Activated CD8-positive, alpha-beta memory T cell treated with anti-CD3 and anti-CD28 coated beads, Interleukin-2, amount 50 U/mL, for 1 hour (primary cell): ENCODE measurements at regions not wholly inside any gene's neighbourhood (a gene's known extent, or its start where the extent isn't known, plus 50 kb on each side); places are given as distances from the start of the nearest gene placed in this dataset.

Source experiments
- DNase-seq: peaks from one replicate; pipeline ENCODE4 v3.0.0-alpha.2; 2020; ENCODE audit errors: extremely low read depth

DNA sequence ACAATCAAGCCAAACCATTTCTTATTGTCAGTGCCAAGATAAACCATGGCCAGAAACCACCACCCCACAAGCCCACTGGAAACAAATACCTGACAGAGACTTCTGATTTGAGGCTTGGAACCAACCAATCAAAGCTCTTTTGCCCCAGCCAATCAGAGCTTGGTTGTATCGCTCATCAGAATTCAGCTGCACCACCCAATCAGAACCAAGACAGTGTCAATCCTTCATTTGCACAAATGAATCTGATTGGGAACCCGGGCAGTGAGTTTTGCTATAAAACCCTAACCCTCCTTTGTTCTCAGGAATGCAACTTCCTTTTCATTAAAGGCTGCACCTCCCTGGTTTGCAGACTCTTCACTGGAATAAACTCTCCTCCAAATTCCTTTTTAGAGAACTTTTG, 87.4 kb downstream of the ELAPOR2 start:
- DNase-seq = no peak

DNA sequence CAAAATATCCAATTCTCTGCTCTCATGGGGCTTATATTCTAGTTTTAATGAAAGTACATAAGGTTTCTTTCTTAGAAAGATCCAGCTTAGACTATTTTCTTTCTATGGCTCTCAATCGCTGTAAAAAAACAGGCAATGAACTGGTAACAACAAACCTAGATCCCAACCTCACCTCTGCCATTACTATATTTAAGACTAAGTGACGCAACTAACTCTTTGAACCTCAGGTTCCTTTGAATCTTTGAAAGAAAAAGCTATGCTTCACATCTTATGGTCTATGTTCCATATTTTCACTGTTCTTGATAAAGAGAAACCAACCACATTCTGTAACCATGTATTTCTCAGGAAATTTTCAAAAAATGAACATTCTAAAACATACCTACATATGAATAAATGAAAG, 88.5 kb downstream of the ELAPOR2 start:
- no peak for DNase-seq

DNA sequence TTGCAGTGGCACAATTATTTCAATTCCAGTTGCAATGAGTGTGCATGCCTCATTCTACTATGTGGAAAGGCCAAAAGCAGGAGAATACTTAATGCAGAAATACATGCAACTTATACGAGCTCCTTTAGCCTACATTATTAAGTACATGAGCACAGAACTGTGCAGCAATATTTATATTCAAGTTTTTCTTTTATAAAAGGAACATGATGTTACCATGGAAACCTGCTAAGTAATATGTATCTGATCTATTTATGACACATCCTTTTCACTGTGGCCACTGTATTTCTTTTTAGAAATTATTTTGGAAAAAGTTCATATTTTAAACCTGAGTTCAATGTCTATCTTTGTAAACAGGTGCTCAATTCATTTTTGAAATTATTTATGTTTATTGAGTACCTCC, 88.9 kb downstream of the ELAPOR2 start:
- DNase-seq = no peak

DNA sequence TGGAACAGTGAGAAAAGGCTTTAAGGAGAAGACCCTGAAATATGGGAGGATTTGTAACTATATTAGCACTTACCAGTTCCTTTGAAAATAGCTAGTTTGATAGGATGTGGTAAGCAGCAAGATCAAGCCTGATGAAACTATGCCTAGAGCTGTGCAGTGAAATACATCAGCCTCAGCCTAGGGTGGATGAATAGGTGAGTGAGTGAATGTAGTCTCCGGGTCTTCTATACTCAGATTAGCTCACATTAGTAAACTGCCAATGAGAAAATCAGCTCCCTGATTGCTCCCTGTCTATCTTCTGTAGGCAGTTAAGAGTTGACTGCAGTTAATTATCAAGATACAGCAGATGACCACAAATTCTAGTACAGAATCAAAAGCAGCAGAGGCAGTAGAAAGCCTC, 89.6 kb downstream of the ELAPOR2 start:
- DNase-seq = no peak

DNA sequence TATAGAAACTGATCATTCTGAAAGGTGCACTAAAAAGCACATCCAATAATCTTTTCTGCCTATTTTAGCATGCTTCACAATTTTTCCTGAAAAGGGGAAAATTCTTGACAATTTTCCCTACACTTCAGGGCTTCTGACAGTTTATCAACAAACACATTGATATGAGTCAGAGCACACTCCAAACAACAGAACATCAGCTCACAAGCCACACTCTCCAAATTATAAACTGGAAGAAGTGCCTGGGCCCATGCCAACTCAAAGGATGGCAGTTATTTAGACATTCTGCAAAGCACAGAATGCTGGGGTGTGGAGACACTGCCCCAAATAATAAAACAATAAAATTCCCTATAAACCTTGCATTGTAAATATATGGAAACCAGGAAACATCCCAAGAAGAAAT, 90.8 kb downstream of the ELAPOR2 start:
- no peak for DNase-seq

DNA sequence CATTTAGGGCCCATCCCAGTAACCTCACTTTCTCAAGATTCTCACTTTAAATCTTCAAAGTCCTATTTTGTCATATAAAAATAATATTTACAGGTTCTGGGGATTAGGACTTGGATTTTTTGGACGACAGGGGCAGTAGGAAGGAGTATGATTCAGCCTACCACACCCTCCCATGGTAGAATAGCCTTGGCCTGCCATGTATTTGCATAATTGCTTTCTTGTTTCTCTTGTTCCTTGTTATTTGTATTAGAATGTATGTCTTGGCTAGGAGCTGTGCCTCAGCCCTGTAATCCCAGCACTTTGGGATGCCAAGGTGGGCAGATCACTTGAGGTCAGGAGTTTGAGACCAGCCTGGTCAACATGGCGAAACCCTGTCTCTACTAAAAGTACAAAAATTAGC, 92.5 kb downstream of the ELAPOR2 start:
- no peak for DNase-seq

DNA sequence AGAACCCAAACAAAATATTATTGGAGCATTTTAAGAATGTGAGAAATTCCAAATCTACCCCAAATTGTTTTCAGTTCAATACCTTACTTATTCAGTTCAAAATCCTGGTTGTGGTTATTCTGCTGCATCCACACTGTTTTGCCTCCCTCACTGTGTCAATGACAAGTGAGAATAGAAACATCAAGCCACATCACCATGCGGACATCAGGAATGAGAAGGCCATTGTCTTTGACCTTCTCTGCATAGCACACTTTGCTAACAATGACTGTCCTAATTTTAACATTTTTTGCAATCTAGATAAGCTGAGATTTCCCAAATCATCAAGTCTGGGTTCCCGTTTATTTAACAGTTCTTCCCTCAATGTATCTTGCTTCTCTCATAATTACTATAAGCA, 93.7 kb downstream of the ELAPOR2 start:
- DNase-seq = no peak

DNA sequence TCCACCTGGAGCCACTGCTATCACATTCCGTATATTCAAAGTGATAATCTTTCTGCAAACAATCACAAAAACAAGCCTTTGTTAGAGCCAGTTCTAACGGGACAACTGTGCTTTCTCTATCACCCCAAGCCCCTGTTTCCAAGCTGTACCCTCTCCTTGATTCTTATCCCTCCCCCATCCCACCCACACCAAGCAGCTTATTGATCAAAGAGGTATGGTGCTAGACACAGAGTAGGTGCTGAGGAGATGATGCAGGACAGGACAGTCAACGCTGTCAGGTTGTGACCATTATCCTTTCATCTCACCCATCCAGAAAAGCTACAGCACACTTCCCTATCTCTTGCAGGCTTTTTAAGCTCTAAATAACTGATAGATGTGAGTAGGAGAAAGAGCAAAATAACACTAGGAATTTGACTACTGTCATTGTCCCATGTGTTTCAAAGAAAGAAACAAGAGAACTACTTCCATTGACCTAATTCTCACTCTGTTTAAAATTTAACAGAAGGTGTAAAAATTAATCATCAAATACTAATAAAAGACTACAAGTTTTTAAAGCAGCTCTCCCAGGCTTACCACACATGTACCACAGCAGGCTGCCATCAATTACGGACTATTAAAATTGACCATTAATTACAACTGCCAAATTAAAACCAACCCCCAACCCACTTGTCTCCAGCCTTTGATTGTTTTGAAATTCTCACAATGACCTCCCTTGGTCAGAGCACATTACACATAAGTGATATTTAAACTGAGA, 94.3 kb downstream of the ELAPOR2 start:
- no peak for DNase-seq

DNA sequence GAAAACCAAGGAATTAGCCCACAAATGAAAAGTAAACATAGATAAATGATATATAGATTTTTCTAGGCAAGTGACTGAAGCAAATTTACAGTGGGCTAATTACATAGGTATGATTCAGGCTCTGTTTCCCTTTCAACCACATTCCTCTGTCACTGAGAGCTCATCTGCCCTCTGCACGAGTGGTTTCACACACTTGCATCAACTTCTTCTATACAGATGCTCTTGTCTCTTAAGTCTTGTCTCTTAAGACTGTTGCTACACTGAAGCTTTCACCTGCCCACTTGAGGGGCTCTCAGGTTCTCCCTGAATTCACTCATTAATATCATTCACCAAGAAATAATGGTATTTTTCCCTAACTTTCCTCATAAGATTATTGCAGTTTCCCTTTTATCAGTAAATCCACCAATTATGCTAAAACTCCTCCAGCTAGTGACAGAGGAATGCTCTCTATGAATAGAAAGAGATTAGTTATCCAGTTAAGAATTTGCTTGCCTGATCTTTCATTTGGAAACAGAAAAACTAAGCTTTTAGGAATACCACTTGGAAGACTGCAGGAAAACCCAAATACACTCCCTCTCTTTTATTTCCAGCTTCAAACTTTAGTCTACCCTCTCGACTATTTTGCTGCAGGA, 95.7 kb downstream of the ELAPOR2 start:
- no peak for DNase-seq

DNA sequence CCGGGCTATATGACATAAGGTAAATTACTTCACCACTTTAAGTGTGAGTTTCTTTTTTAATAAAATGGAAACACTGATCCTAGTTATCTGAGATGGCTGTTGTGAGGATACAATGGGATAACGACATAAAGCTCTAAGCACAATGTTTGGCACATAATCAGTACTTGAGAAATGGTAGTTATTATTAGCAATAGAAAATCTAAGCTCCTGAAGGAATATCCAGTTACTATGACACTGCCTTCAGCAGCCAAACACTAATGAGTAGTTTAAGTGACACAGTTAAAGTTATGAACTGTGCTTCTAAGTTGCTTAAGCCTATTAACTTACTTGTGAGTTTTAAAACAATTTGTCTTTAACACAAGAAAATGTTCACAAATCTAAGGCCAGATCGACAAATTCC, 96.8 kb downstream of the ELAPOR2 start:
- no peak for DNase-seq

DNA sequence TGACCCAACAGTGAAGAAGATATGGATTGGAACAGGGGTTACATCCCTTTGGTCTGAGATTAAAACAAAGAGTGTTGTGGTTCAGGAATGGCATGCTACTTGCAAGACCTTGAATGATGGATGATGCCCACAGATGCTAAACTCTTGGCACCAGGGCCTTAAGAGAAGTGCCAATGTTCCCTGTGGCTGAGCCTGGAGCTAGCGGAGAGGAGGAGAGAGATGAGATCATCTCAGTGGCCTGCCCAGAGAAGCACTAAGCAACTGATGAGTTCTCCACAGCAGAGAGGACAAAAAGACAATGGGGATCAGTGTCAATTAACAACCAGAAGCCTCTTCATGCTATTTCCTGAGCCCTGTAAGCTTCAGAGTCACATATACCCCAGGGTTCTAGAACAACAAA, 97.8 kb downstream of the ELAPOR2 start:
- no peak for DNase-seq

DNA sequence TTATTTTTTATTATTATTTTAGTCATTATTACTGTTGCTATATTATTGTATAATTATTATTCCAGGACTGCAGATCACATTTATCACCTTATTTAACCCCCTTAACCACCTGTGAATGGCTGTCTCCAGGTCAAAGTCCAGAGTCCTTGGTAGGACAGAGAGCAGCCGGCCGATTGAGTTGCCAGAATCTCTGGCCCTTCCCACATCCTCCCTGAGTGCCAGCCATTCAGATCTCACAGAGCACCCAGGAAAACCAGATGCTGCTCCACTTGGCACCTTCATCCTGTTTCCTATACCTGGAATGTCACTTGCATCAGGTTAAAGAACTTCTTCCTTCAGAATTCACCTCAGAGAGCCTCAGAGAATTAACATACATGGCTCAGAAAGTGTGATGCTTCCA, 101.1 kb downstream of the ELAPOR2 start:
- no peak for DNase-seq

DNA sequence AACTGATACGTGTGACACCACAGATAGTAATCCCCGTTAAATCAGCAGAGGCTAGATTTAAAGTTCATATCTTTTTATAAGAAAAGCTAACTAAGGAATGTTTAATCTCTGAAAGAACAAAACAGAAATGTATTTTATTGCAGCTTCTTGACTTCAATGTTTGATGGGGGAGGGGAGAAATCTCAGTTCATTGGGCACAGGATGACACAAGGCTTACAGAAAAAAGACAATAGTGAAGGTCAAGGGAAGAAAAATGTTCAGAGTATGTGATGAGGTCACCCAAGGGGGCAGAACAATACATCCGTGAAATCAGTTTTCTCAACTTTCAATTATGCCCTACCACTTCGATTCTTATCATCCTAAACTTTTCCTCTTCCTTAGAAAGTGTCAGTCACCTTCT, 102.9 kb downstream of the ELAPOR2 start:
- DNase-seq = no peak

DNA sequence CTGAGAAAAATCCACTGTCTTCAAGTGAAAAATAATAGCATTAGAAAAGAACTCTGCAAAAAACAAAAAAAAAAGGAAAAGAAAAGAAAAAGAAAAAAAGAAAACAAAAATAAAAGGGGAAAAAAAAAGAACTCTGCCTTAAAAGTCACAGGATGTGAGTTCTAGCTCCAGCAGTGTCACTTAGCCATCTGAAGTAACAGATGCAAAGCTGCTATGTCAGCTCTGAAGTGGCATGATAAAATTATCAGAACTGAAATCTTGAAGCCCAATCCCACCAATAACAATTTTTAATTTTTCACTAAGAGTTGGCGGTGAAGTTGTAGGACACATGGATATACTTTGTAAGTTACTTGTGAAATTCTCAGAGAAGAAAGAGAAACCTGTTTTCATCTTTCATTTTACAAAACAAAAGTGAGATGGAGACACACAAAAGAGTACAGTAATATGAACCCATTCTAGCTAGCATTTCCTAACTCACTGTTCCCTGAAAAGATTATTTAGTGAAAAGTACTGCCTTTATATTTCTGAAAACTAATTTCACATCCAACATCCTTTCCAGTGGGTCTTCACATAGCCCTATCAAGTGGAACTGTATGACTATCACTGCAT, 103.5 kb downstream of the ELAPOR2 start:
- DNase-seq = no peak

DNA sequence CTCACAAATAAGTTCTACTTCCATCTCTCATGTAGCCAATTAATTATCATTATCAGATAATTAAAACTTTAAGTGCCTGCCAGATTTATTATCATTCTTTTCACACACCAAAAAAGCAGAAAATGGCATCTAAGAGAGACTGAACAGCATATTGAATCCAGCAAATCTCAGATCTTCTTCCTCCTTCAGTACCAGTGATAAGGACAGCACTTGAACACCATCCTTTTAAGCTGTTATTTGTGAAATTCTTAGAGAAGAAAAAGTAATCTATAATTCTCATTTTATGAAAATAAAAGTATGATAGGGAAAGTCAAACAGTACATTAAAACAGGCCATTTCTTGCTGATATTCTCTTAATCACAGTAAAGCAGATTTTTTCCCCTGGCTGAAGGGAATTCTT, 104.5 kb downstream of the ELAPOR2 start:
- DNase-seq = no peak

DNA sequence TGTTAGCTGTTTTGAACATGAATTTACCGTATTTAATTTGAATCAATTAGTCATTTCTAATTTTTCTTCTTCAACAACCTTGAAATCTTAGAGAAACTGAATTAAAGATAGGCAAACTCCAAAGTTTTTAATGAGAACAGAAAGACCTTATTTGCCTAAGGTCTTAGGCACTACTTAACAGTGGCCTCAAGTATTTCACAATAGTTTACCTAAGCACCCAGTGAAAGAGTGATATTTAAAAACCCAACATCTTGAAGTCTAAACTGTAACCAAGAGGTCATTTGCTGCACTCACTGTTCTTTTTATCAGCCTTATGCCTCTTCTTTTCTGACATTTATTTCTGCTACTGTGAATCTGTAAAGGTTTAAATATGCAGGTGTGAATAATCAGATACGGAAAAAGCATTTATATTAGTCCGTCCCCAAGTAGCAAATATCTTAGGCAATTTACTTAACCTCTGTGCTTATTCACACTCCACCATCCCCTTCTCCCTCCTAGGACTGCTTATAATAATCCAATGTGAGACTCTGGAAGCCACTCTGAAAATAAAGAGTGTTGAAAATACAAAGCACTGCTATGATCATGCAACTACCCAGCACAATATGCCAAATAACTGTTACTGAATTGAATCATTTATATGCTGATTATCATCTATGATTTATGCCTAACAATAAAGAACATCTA, 105.7 kb downstream of the ELAPOR2 start:
- DNase-seq = no peak

DNA sequence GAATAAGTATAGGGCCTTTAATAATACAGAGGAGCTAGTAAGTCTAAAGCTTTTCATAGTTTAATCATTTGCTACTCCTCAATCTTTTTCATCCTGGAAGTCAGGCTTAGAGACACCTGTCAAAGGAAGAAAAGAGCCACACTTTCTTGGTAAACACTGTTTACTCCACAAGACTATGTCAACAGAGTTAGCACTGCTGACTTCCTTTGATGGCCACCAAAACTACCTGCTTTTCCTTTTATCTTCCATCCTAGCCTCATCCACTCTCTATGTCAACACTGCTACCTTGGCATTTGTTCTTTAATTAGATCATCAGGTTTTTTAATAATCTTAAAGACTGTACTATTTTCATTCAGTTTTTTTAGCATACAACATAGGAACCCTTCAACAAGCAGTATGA, 106.2 kb downstream of the ELAPOR2 start:
- DNase-seq = no peak

DNA sequence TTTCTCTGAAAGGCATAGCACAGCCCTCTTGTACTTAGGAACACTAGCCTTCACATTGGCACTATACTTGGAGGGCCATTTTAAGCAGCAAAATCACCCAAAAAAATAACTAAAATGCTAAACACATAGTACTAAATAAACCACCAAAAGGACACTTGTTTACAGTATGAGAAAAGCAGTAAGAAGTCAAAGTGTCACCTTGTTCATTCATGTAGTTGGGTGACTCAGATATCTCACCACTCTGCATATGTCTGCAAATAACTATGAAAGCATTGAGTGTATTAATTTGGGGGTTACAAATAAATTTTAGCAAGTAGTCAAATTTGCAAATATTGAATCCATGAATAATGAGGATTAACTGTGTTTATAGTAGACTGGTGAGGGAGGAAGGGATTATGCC, 107.6 kb downstream of the ELAPOR2 start:
- DNase-seq = no peak

DNA sequence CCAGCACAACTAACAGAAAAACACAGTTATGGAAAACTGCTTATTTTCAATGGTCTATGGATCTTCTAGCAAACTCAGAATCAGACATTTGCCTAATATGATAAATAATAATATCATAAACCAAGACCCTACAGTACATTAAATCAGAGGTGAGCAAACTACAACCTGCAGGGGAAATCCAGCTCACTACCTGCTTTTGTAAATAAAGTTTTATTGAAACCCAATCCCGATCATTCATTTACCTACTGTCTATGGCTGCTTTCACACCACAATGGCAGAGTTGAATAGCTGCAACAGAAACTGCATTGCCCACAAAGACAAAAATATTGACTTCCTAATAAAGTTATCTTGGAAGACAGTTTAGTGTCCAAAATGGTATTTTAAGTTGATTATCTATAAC, 108.5 kb downstream of the ELAPOR2 start:
- no peak for DNase-seq

DNA sequence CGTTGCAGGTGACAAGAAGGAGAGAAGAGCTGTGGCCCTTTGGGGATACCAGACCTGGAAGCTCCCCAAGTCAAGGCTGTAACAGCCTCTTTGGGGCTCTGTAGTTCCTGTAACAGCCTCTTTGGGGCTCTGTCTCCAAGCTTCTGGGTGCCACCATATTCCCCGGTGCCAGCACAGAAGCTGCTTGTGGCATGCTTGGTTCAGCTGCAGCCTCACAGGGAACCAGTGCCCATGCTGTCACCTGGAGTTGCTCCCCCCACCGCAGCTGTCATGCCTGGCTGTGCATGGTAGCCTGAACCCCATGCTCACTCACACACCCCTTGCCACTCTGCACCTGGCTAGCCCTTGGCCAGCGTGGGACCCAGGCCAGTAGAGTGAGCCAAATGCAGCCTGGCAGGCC, 109.1 kb downstream of the ELAPOR2 start:
- DNase-seq = no peak

DNA sequence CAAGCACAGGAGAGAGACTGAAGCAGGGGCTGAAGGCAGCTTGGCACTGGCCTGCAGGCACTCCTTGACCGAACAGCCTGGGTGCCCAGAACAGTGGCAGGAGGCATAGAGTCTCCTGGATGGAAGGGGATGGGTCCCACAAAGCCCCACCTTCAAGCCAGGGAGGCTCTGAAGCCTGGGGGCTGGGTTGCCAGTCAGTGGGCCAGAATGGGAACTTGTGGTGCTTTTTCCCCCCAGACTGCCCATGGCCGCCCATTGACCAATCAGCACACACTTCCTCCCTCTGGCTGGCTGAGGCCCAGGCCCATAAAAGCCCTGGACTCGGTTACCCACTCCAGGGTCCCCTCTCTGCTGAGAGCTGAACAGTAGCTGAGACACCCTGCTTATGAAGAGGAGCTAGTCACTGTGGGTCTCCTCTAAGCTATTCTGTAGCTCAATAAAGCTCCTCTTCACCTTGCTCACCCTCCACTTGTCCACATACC, 109.6 kb downstream of the ELAPOR2 start:
- DNase-seq = no peak

DNA sequence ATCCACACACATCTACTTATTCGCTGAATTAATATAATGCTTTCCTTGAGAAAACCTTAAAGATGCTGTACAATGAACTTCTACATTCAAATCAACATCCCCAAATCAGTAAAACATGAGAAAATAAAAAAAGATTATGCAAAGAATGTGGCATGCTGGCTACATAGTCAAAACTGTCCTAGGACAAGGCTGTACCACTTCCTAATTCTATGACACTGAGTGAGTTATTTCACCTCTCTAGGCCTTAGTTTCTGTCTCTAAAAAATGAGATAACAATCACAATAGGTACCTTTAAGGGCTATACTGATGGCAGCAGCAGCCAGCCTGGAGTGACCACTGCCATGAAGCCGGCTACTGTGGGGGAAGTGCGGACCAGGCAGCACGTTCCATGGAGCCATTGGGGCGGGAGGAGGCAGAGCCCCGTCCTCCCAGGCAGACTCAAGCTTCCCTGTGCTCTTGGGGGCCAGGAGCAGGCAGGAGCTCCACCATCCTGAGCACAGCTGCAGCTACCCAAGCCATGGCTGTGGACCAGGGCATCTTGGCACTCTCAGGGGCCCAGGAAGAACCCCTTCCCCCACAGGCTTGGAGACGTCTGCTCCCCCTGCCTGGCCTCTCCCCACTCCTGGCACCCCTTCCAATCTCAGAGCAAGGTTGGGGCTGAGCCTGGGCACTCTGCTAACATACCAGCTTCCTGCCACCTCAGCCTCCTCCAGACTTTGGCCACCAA, 110.2 kb downstream of the ELAPOR2 start:
- DNase-seq = no peak
